B cell (primary cell): ENCODE measurements at regions not wholly inside any gene's neighbourhood (a gene's known extent, or its start where the extent isn't known, plus 50 kb on each side); places are given as distances from the start of the nearest gene placed in this dataset.

Source experiments
- ATAC-seq: fragments of 200-7000 bp; cut with Tn5 transposase; one replicate; pipeline ENCODE4 v1.10.0; 2021; ENCODE audit warnings: low read depth, mild to moderate bottlenecking, moderate number of reproducible peaks, moderate library complexity
- CTCF ChIA-PET: fragments of 350-600 bp; sonication (Branson Sonifier 250); formaldehyde crosslinking; loops from one replicate; lab custom pipeline; 2021; ENCODE audit warnings: antibody characterized with exemption, inconsistent platforms; lab: Charles Lee
- POLR2A ChIA-PET: fragments of 350-600 bp; sonication (Branson Sonifier 250); formaldehyde crosslinking; loops from one replicate; lab custom pipeline; 2021; ENCODE audit warnings: antibody characterized with exemption; lab: Charles Lee
- DNase-seq: peaks from one replicate; pipeline ENCODE4 v3.0.0; 2013
- H2AFZ ChIP-seq: 2 replicates; pipeline ENCODE4 v1.6.1; 2012; ENCODE audit warnings: mild to moderate bottlenecking, low read depth, low read length; ENCODE audit not compliant: insufficient read depth, poor library complexity, severe bottlenecking
- H3K27ac ChIP-seq, 2 donors: 1 replicate in 1 of 2; 2 replicates in 1 of 2; pipeline ENCODE4 v1.5.1; 2012 to 2013; ENCODE audit warnings: low read length in 2 of 2, mild to moderate bottlenecking in 2 of 2, moderate library complexity in 1 of 2
- H3K27me3 ChIP-seq, 4 experiments: fragments of 200-600 bp in 1 of 4; sonication (generic) in 1 of 4; replicated peaks in 1 of 4; 1 replicate in 2 of 4; 2 replicates in 2 of 4; pipeline versions ENCODE4 v1.6.1 to v1.7.0; 2013 to 2016; ENCODE audit warnings: low read length in 3 of 4, mild to moderate bottlenecking in 2 of 4, mixed read lengths in 1 of 4, moderate library complexity in 1 of 4; ENCODE audit not compliant: insufficient read depth in 4 of 4, control insufficient read depth in 3 of 4; ENCODE audit errors: control extremely low read depth in 1 of 4
- H3K36me3 ChIP-seq, 2 experiments: replicated peaks in 1 of 2; 1 replicate in 1 of 2; 2 replicates in 1 of 2; pipeline versions ENCODE4 v1.6.1 to v1.7.1; 2013; ENCODE audit warnings: low read length in 1 of 2; ENCODE audit not compliant: insufficient read depth in 2 of 2, control insufficient read depth in 1 of 2; ENCODE audit errors: control extremely low read depth in 1 of 2, extremely low read depth in 1 of 2
- H3K4me1 ChIP-seq, 2 donors: fragments of 200-600 bp in 1 of 2; sonication (generic) in 1 of 2; 1 replicate in 1 of 2; 2 replicates in 1 of 2; pipeline versions ENCODE4 v1.5.1 to v1.6.1; 2013 to 2017; ENCODE audit warnings: low read length in 2 of 2; ENCODE audit not compliant: control insufficient read depth in 2 of 2, insufficient read depth in 2 of 2
- H3K4me2 ChIP-seq: replicated peaks from 2 replicates; pipeline ENCODE3; 2012; ENCODE audit warnings: mild to moderate bottlenecking, low read depth, low read length; ENCODE audit not compliant: poor library complexity, severe bottlenecking
- H3K4me3 ChIP-seq, 5 experiments: fragments of 200-600 bp in 1 of 5; sonication (generic) in 1 of 5; 1 replicate in 3 of 5; 2 replicates in 2 of 5; pipeline versions ENCODE4 v1.5.1 to v1.7.0; 2011 to 2016; ENCODE audit warnings: low read length in 4 of 5, mild to moderate bottlenecking in 4 of 5, low read depth in 2 of 5, control low read depth in 1 of 5, moderate library complexity in 1 of 5; ENCODE audit not compliant: insufficient read depth in 1 of 5; ENCODE audit errors: control extremely low read depth in 1 of 5, extremely low read depth in 1 of 5
- H3K79me2 ChIP-seq: fragments of 200-600 bp; sonication (generic); one replicate; pipeline ENCODE4 v1.6.0; 2016; ENCODE audit warnings: low read length; ENCODE audit not compliant: control insufficient read depth, insufficient read depth
- H3K9ac ChIP-seq: fragments of 200-600 bp; sonication (generic); 2 replicates; pipeline ENCODE4 v1.6.1; 2017; ENCODE audit warnings: mild to moderate bottlenecking, low read length, moderate library complexity
- H3K9me3 ChIP-seq, 3 donors: one replicate each; pipeline versions ENCODE4 v1.6.1 to v1.7.1; 2013; ENCODE audit warnings: low read length in 2 of 3; ENCODE audit not compliant: control insufficient read depth in 2 of 3, insufficient read depth in 1 of 3; ENCODE audit errors: control extremely low read depth in 1 of 3
- H4K20me1 ChIP-seq: 2 replicates; pipeline ENCODE4 v1.6.0; 2012; ENCODE audit warnings: mild to moderate bottlenecking, low read length; ENCODE audit not compliant: insufficient read depth, control insufficient read depth, poor library complexity, severe bottlenecking
- H3K27ac Mint-ChIP-seq: one replicate; pipeline ENCODE4 v1.8.0; 2021; ENCODE audit warnings: mixed read lengths
- H3K27me3 Mint-ChIP-seq: one replicate; pipeline ENCODE4 v1.8.0; 2021; ENCODE audit warnings: mixed read lengths
- H3K4me1 Mint-ChIP-seq: one replicate; pipeline ENCODE4 v1.8.0; 2021; ENCODE audit warnings: mixed read lengths
- H3K4me3 Mint-ChIP-seq: one replicate; pipeline ENCODE4 v1.8.0; 2021; ENCODE audit warnings: mixed read lengths
- H3K9me3 Mint-ChIP-seq: one replicate; pipeline ENCODE4 v1.8.0; 2022; ENCODE audit warnings: mixed read lengths; ENCODE audit not compliant: insufficient read depth
- CTCF ChIP-seq: fragments of 200-600 bp; IDR thresholded peaks from one replicate; pipeline ENCODE4 v1.8.0; 2022; ENCODE audit warnings: antibody characterized with exemption, mild to moderate bottlenecking
- EZH2 ChIP-seq: IDR thresholded peaks from 2 replicates; pipeline ENCODE4 v1.6.1; 2012; ENCODE audit warnings: borderline replicate concordance, low read depth, mild to moderate bottlenecking, moderate library complexity, low read length; ENCODE audit not compliant: insufficient read depth, poor library complexity, severe bottlenecking
- WGBS: methylation state at CpG from one replicate; pipeline ENCODE4 v1.1.5; 2013; ENCODE audit warnings: missing lambda C conversion rate; ENCODE audit not compliant: insufficient coverage; 5-methylcytosine and 5-hydroxymethylcytosine counted together
- intact Hi-C: fragments of 100-400 bp; cut with micrococcal nuclease; formaldehyde crosslinking; loops from one replicate; pipeline ENCODE4 v1.10.0; 2022

DNA sequence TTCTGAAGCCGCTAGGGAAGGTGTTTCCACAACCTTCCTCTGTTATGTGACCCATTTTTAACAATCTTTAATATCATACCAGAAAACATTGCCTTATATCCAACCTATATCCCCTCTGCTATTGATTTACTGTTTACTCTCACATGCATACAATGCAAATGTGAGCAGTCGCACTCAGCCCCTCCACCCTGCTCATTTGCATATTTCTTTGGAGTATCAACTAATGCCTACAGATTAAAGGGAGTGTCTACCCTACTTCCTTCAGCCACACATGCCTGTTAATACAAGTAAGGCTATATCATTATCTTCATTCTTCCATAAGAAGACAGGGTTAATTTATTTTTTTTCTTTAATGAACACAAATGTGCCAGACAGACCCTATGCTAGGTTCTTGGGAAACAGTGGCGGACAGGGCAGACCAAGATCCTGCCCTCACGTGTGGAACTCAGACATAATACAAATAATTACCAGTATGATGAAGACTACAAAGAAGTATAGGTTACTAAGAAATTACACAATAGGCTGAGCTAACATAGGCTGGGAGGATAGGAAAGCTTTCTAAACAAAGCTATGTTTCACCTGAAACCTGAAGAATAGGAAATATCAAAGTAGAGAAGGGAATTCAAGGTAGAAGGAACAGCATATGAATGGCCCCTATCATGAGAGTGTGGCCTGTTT, 107.3 kb upstream of the MDM1 start:
- Mint-ChIP-seq H3K4me3 (no peak overlapping the region), H3K27me3 (no peaks in the 10 kb centered on the region), H3K27ac (no peak overlapping the region), H3K4me1 (peaks cover 25% of the 10 kb centered on the region), H3K9me3 (peaks cover 4% of the 10 kb centered on the region)
- ChIA-PET CTCF (interaction anchor here (0.9 kb wide), 1 partner anchor 40 kb away, joined by 3 read pairs; no protein-coding TSS in a partner anchor), POLR2A (no interaction called here)
- Histone ChIP-seq H3K79me2 (peaks cover 20% of the 10 kb centered on the region), H3K27ac (no peak overlapping the region), H4K20me1 (no peaks in the 10 kb centered on the region), H3K27me3 (no peaks in the 10 kb centered on the region), H3K4me3 (no peak overlapping the region), H3K4me1 (no peaks in the 10 kb centered on the region), H3K4me2 (no peak overlapping the region), H2AFZ (no peak overlapping the region), H3K36me3 (no peaks in the 10 kb centered on the region), H3K9ac (no peak overlapping the region), H3K9me3 (peaks cover 0 to 6% (median 0%) of the 10 kb centered on the region in 3 donors)
- intact Hi-C loops, result loop anchor here (5.0 kb wide), 1 partner anchor 43 kb away; no protein-coding TSS in a partner anchor
- 100% methylated on average over 1 of the region's 4 CpGs for WGBS
- ATAC-seq, result no peak
- TF ChIP-seq EZH2 (no peak), CTCF (no peak)
- no peak for DNase-seq

- intact Hi-C loops, result loop anchor here (5.0 kb wide), 1 partner anchor 42 kb away; no protein-coding TSS in a partner anchor
- Mint-ChIP-seq H3K9me3 (peaks cover 4% of the 10 kb centered on the region), H3K27ac (no peak overlapping the region), H3K27me3 (no peaks in the 10 kb centered on the region), H3K4me3 (no peak overlapping the region), H3K4me1 (peaks cover 30% of the 10 kb centered on the region)
- H3K79me2 ChIP-seq, result peaks cover 26% of the 10 kb centered on the region
- no peak overlapping the region for H3K9ac ChIP-seq
- no peak for TF ChIP-seq EZH2
- no peak for TF ChIP-seq CTCF
- 97% methylated on average over 3 of the region's 5 CpGs for WGBS
- no peaks in the 10 kb centered on the region for H4K20me1 ChIP-seq
- peaks cover 0 to 4% (median 0%) of the 10 kb centered on the region in 3 donors for H3K9me3 ChIP-seq
- no peak overlapping the region for H3K27ac ChIP-seq
- CTCF ChIA-PET, result no interaction called here
- no peaks in the 10 kb centered on the region for H3K36me3 ChIP-seq
- no peak for DNase-seq
- H3K4me1 ChIP-seq, result no peaks in the 10 kb centered on the region
- H3K4me2 ChIP-seq, result no peak overlapping the region
- no peak overlapping the region for H2AFZ ChIP-seq
- H3K27me3 ChIP-seq, result no peaks in the 10 kb centered on the region
- no peak overlapping the region for H3K4me3 ChIP-seq
- no peak for ATAC-seq
- POLR2A ChIA-PET, result no interaction called here
Measured at GRCh38 chr12:68440068-68440581, 108.0 kb upstream of the MDM1 start.
